Retinal pigment epithelial cell (primary cell): ENCODE measurements at regions not wholly inside any gene's neighbourhood (a gene's known extent, or its start where the extent isn't known, plus 50 kb on each side); places are given as distances from the start of the nearest gene placed in this dataset.

Source experiments
- DNase-seq: peaks from one replicate; pipeline ENCODE4 v3.0.0-alpha.2; 2010; ENCODE audit warnings: low read depth
- H3K4me3 ChIP-seq: 2 replicates; pipeline ENCODE4 v1.5.1; 2011; ENCODE audit warnings: mild to moderate bottlenecking, low read length, control low read depth, moderate library complexity
- CTCF ChIP-seq: conservative IDR thresholded peaks from 2 replicates; pipeline ENCODE4 v1.5.1; 2011; ENCODE audit warnings: low read depth, low read length, control low read depth, inconsistent platforms

- DNase-seq: no peak
- no peak for TF ChIP-seq CTCF
- no peak overlapping the region for H3K4me3 ChIP-seq
Measured at GRCh38 chr3:104631254-104631653, 735.5 kb upstream of the ALCAM start.

- H3K4me3 ChIP-seq: no peak overlapping the region
- no peak for DNase-seq
- no peak for TF ChIP-seq CTCF
Measured at GRCh38 chr3:104632521-104632920, 734.2 kb upstream of the ALCAM start.

DNA sequence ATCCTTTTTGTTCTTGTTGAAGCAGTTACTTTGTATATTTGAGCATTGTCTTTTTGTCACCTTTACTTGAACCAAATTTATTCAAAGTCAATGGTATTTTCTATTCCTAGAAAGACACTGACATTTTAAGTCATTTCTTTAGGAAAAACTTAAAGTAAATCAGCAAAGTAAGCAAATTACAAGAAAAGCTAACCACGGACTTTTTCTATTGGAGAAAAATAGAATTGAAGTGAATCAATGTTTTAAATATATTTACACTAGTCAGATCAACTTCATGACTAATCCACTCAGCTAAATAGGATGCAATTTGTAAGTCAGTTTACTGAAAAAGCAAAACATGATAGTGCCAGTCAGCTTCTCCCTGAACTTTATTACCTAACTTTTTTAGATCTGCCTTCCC is 733.8 kb upstream of the ALCAM start:
- DNase-seq: no peak
- H3K4me3 ChIP-seq: no peak overlapping the region
- TF ChIP-seq CTCF: no peak

DNA sequence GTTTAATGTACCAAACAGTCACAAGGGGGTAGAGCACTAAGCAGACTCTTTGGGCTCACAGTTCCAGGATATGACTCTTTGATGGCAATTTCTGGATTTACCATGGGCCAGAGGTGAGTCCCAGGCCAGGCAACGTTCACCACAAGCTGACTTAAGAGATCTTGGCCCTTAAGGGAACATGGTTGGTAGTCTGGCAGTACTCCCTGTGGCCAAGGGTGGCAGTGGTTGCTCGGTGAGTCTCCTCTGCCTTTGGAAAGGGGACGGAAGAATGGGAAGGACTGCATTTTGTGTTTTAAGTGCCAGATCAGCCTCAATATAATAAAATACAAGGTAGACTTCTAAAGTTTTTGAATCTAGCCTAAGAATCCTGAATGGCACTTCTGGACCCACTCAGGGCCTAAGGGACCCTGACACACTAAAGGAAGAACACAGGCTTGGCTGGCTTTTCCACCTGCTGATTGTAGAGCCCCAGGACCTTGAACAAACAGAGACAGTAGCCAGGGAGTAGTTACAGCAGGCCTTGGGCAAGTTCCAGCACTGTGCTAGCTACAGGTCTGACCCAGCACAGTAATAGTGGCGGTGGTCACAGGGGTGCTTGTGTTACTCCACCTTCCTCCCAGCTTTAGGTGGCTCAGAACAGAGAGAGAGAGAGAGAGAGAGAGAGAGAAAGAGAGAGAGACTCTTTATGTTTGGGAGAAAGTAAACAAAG is 730.7 kb upstream of the ALCAM start:
- no peak for TF ChIP-seq CTCF
- no peak overlapping the region for H3K4me3 ChIP-seq
- no peak for DNase-seq

GRCh38 chr3:104642827-104643226 is 723.9 kb upstream of the ALCAM start:
- no peak for DNase-seq
- no peak overlapping the region for H3K4me3 ChIP-seq
- TF ChIP-seq CTCF: no peak

- no peak for TF ChIP-seq CTCF
- no peak for DNase-seq
- no peak overlapping the region for H3K4me3 ChIP-seq
Measured at GRCh38 chr3:104646196-104646595, 720.5 kb upstream of the ALCAM start.

DNA sequence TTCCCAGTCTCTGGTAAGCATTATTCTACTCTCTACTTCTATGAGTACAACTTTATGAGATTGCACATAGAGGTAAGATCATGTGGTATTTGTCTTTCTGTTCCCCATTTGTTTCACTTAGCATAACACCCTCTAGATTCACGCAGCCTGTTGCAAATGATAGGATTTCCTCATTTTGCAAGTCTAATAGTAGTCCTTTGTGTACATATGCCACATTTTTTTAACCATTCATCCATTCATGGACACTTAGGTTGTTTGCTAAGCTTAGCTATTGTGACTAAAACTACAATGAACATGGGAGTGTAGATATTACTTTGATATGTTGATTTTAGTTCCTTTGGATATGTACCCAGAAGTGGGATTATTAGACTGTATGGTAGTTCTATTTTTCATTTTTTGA is 717.9 kb upstream of the ALCAM start:
- TF ChIP-seq CTCF: no peak
- no peak for DNase-seq
- no peak overlapping the region for H3K4me3 ChIP-seq
